Adrenal gland (tissue), 9 donors: ENCODE measurements at regions not wholly inside any gene's neighbourhood (a gene's known extent, or its start where the extent isn't known, plus 50 kb on each side); places are given as distances from the start of the nearest gene placed in this dataset.

Experiments used
- DNase-seq, 7 donors: peaks; one replicate each; pipeline ENCODE4 v3.0.0-alpha.2; 2019 to 2020
- H3K27ac ChIP-seq, 5 donors: fragments of 200-600 bp; sonication (generic) in 4 of 5; 1 replicate in 3 of 5; 2 replicates in 2 of 5; pipeline versions ENCODE4 v1.5.1 to v1.8.0; 2016 to 2020; ENCODE audit warnings: mild to moderate bottlenecking in 1 of 5
- H3K27me3 ChIP-seq: fragments of 200-600 bp; 2 replicates; pipeline ENCODE4 v1.8.0; 2021
- H3K36me3 ChIP-seq, 2 donors: fragments of 200-600 bp; replicated peaks in 1 of 2; 1 replicate in 1 of 2; 2 replicates in 1 of 2; pipeline versions ENCODE4 v1.5.1 to v1.8.0; 2018 to 2022
- H3K4me1 ChIP-seq, 2 donors: fragments of 200-600 bp; replicated peaks in 1 of 2; 1 replicate in 1 of 2; 2 replicates in 1 of 2; pipeline versions ENCODE4 v1.5.1 to v1.8.0; 2018 to 2021
- H3K4me3 ChIP-seq, 4 donors: fragments of 200-600 bp; sonication (generic) in 3 of 4; one replicate each; pipeline ENCODE4 v1.5.1; 2016 to 2018
- H3K9me3 ChIP-seq, 3 donors: fragments of 200-600 bp; sonication (generic) in 1 of 3; replicated peaks in 1 of 3; 1 replicate in 2 of 3; 2 replicates in 1 of 3; pipeline versions ENCODE4 v1.5.1 to v1.8.0; 2016 to 2021
- POLR2A ChIP-seq, 2 donors: fragments of 450-650 bp; IDR thresholded peaks; one replicate each; pipeline ENCODE4 v1.6.1; 2017; ENCODE audit warnings: antibody characterized with exemption in 2 of 2, mild to moderate bottlenecking in 2 of 2, moderate library complexity in 1 of 2
- WGBS, 4 donors: extraction: QIAGEN DNeasy Blood & Tissue Kit in 2 of 4; methylation state at CpG; one replicate each; pipeline versions ENCODE4 v1.1.5 to v1.1.7; 2013 to 2017; 5-methylcytosine and 5-hydroxymethylcytosine counted together
- intact Hi-C, 2 donors: fragments of 100-400 bp; cut with DNase I; formaldehyde crosslinking; loops; one replicate each; pipeline versions ENCODE4 v1.14.1 to v1.15.0; 2022 to 2023
- TF ChIP-seq, protein P1 (sequence below), 6 experiments: fragments of 450-650 bp in 4 of 6; fragments of 200-600 bp in 2 of 6; sonication (generic) in 1 of 6; IDR thresholded peaks; 1 replicate in 5 of 6; 2 replicates in 1 of 6; pipeline versions ENCODE4 v1.5.1 to v1.8.0; 2016 to 2021; ENCODE audit warnings: antibody characterized with exemption in 6 of 6, mild to moderate bottlenecking in 2 of 6, moderate library complexity in 1 of 6
- donor health status: healthy with polysubstance abuse.
- donor health status: Bipolar disorder and iron deficiency.
- donor health status: DM: yes; HTN: yes; CAD: no.
- donor health status: DM: no; HTN: no; CAD: no.
- donor health status: DM: no; HTN: no; CAD: no.

GRCh38 chr1:4319496-4319895 lies 334.9 kb upstream of the AJAP1 start:
- Histone ChIP-seq H3K27ac (no peak overlapping the region), H3K36me3 (no peaks in the 10 kb centered on the region), H3K4me1 (no peaks in the 10 kb centered on the region), H3K4me3 (no peak overlapping the region), H3K27me3 (no peaks in the 10 kb centered on the region), H3K9me3 (no peaks in the 10 kb centered on the region)
- intact Hi-C loops, result no loop called here
- whole genome bisulfite sequencing, 4 donors, result 50 to 67% (median 57%) methylated on average over 2 of the region's 2 CpGs
- TF ChIP-seq, protein P1, sequence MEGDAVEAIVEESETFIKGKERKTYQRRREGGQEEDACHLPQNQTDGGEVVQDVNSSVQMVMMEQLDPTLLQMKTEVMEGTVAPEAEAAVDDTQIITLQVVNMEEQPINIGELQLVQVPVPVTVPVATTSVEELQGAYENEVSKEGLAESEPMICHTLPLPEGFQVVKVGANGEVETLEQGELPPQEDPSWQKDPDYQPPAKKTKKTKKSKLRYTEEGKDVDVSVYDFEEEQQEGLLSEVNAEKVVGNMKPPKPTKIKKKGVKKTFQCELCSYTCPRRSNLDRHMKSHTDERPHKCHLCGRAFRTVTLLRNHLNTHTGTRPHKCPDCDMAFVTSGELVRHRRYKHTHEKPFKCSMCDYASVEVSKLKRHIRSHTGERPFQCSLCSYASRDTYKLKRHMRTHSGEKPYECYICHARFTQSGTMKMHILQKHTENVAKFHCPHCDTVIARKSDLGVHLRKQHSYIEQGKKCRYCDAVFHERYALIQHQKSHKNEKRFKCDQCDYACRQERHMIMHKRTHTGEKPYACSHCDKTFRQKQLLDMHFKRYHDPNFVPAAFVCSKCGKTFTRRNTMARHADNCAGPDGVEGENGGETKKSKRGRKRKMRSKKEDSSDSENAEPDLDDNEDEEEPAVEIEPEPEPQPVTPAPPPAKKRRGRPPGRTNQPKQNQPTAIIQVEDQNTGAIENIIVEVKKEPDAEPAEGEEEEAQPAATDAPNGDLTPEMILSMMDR (IDR thresholded peaks at IDR 0.05), result no peak
- no peak for TF ChIP-seq POLR2A (IDR thresholded peaks at IDR 0.05)
- DNase-seq, result no peak

- no peak for DNase-seq
- WGBS, 4 donors, result 68 to 72% (median 69%) methylated on average over 7 of the region's 7 CpGs
- Histone ChIP-seq H3K27me3 (no peaks in the 10 kb centered on the region), H3K4me3 (no peak overlapping the region), H3K36me3 (no peaks in the 10 kb centered on the region), H3K27ac (no peak overlapping the region), H3K4me1 (no peaks in the 10 kb centered on the region), H3K9me3 (no peaks in the 10 kb centered on the region)
- intact Hi-C loops, result no loop called here
- TF ChIP-seq, protein P1 (IDR thresholded peaks at IDR 0.05), result no peak
- no peak for TF ChIP-seq POLR2A (IDR thresholded peaks at IDR 0.05)
Observed at GRCh38 chr1:4322881-4323280, 331.5 kb upstream of the AJAP1 start.

GRCh38 chr1:4323309-4323708 lies 331.1 kb upstream of the AJAP1 start:
- 69 to 75% (median 74%) methylated on average over 4 of the region's 4 CpGs for WGBS, 4 donors
- H3K4me1 ChIP-seq, result no peaks in the 10 kb centered on the region
- H3K4me3 ChIP-seq, result no peak overlapping the region
- no peak overlapping the region for H3K27ac ChIP-seq
- no peak for DNase-seq
- no peaks in the 10 kb centered on the region for H3K27me3 ChIP-seq
- intact Hi-C loops, result no loop called here
- no peaks in the 10 kb centered on the region for H3K36me3 ChIP-seq
- no peaks in the 10 kb centered on the region for H3K9me3 ChIP-seq
- TF ChIP-seq, protein P1 (IDR thresholded peaks at IDR 0.05), result no peak
- TF ChIP-seq POLR2A (IDR thresholded peaks at IDR 0.05), result no peak

DNA sequence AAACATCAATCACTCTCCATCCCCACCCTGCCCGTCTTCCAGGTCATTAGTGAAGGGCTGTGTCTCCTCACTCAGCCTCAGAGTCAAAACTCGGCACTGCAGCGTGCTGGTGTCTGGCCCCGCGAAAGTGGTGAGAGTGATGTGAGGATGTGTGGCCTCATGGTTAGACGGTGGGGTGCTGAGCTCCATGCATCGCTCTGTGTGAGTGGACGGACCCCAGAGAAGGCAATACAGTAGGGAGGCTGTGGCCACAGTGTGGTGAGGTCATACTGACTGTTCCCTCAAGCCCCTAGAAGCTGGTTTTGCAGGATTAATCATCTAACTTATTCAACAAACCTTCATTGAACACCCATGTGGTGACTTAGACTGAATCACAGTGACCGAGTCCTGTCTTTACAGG lies 329.9 kb upstream of the AJAP1 start:
- intact Hi-C loops, result no loop called here
- WGBS, 4 donors, result 74 to 83% (median 77%) methylated on average over 9 of the region's 9 CpGs
- H3K4me3 ChIP-seq, result no peak overlapping the region
- H3K9me3 ChIP-seq, result no peaks in the 10 kb centered on the region
- no peaks in the 10 kb centered on the region for H3K4me1 ChIP-seq
- no peaks in the 10 kb centered on the region for H3K36me3 ChIP-seq
- no peaks in the 10 kb centered on the region for H3K27me3 ChIP-seq
- TF ChIP-seq, protein P1 (IDR thresholded peaks at IDR 0.05), result no peak
- no peak for TF ChIP-seq POLR2A (IDR thresholded peaks at IDR 0.05)
- no peak for DNase-seq
- no peak overlapping the region for H3K27ac ChIP-seq
